NT2/D1 (cell line): ENCODE measurements at regions not wholly inside any gene's neighbourhood (a gene's known extent, or its start where the extent isn't known, plus 50 kb on each side); places are given as distances from the start of the nearest gene placed in this dataset.

Source experiments
- DNase-seq: peaks from one replicate; pipeline ENCODE4 v3.0.0-alpha.2; 2011; ENCODE audit warnings: low read depth, low spot score
- H3K27me3 ChIP-seq: 2 replicates; pipeline ENCODE4 v1.6.0; 2011; ENCODE audit warnings: mild to moderate bottlenecking; ENCODE audit not compliant: insufficient read length, insufficient read depth
- H3K36me3 ChIP-seq: 2 replicates; pipeline ENCODE4 v1.6.1; 2011; ENCODE audit warnings: mild to moderate bottlenecking, low read length, mixed read lengths; ENCODE audit not compliant: insufficient read depth, insufficient read length
- H3K4me1 ChIP-seq: 2 replicates; pipeline ENCODE4 v1.5.1; 2011; ENCODE audit not compliant: insufficient read depth, insufficient read length
- H3K4me3 ChIP-seq: 2 replicates; pipeline ENCODE4 v1.5.1; 2011; ENCODE audit warnings: low read depth; ENCODE audit not compliant: insufficient read length
- H3K9ac ChIP-seq: 2 replicates; pipeline ENCODE4 v1.6.0; 2011; ENCODE audit warnings: low read depth; ENCODE audit not compliant: insufficient read length
- H3K9me3 ChIP-seq: 2 replicates; pipeline ENCODE4 v1.5.1; 2011; ENCODE audit warnings: mild to moderate bottlenecking, low read length; ENCODE audit not compliant: insufficient read depth
- SUZ12 ChIP-seq: IDR thresholded peaks from 2 replicates; pipeline ENCODE4 v1.6.1; 2011; ENCODE audit not compliant: insufficient read length, insufficient read depth; ENCODE audit errors: extremely low read depth
- YY1 ChIP-seq: IDR thresholded peaks from 2 replicates; pipeline ENCODE4 v1.6.1; 2011; ENCODE audit not compliant: insufficient read length, insufficient read depth
- ZNF274 ChIP-seq: IDR thresholded peaks from 2 replicates; pipeline ENCODE4 v1.6.1; 2011; ENCODE audit warnings: mild to moderate bottlenecking, low read depth, low read length

DNA sequence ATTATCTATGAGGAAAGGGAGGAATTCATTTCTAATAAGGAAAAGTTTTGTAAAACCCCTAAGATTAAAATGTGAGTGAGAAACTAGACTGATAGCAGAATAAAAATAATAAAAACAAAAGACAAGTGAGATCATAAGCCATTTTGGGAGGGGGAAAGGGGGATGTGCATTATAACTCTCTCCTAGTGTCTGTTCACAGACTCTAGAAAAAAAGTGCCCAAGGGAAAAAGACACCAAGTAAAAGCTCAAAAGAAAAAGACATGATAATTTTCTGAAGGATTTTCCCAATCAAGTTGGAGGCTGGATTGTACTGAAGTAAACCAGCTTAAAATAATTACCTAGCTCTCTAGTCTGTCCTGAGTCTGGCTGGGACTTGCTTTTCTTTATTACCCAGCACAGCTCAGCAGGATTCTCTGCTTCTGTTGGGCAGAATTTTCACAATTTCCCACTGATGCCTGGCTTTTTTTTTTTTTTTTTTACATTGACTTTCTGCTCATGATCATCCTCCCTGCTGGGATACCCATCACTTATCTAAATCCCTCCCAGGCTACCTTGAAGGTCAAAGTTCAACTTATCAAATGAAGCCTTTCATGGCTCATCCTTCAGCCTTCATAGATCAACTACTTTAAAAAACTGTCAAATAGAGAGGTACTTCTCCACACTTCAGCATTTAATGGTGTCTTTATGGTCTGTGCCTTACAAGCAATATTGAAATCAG, 124.2 kb upstream of the KCNJ16 start:
- Histone ChIP-seq H3K9me3 (no peaks in the 10 kb centered on the region), H3K9ac (no peak overlapping the region), H3K4me1 (no peaks in the 10 kb centered on the region), H3K36me3 (no peaks in the 10 kb centered on the region), H3K27me3 (no peaks in the 10 kb centered on the region), H3K4me3 (no peak overlapping the region)
- DNase-seq, result no peak
- TF ChIP-seq SUZ12, result no peak
- no peak for TF ChIP-seq YY1
- no peak for TF ChIP-seq ZNF274

DNA sequence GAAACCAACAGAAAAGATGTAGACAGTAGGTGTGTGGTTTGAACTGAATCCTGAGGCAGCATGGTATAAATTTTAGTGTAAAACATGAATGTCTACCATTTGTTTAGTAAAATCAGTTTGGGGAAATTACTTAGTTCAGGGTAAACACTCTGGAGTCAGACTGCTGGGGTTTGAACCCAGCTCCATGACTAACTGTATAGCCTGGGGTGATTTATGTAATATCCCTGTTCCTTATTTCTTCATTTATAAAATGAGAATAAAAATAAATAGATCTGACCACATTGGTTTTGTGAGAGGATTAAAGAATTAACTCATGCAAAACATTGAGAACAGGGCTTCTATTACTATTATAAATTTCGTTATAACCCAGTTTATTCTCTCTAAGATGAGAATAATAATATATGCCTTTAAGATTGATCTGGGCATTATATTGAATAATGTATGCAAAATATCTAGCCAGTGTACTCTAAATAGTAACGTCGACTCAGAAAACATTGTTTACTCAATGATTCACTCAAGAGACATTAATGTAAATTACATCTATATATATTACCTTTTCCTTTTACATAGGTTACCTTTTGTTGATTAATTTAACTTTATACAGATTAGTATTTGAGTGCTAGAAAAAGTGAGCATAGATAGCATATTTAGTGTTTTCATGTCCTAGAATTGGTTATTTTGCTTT, 120.6 kb upstream of the KCNJ16 start:
- Histone ChIP-seq H3K9me3 (no peaks in the 10 kb centered on the region), H3K36me3 (no peaks in the 10 kb centered on the region), H3K27me3 (no peaks in the 10 kb centered on the region), H3K4me3 (no peak overlapping the region), H3K4me1 (no peaks in the 10 kb centered on the region), H3K9ac (no peak overlapping the region)
- TF ChIP-seq YY1 (no peak), ZNF274 (no peak), SUZ12 (no peak)
- no peak for DNase-seq

DNA sequence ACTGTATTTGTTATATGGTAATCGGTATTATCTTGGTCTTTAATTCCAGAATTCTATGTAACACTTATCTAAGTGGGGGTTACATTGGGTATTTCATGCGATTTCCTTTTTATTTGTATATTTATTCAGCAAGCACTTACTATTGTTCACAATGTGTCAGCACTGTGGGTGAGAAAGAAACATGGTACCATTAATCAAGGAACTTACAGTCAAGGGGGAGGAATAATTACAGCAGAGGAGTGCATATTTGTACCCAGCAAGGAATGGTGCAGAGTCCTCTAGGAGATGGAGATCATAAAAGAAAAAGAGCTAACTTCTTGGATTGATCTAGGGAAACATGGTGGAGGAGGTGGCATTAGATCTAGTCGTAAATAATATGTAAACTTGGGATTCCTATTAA, 117.0 kb upstream of the KCNJ16 start:
- TF ChIP-seq YY1 (no peak), SUZ12 (no peak), ZNF274 (no peak)
- H3K27me3 ChIP-seq, result no peaks in the 10 kb centered on the region
- no peak for DNase-seq
- H3K4me1 ChIP-seq, result no peaks in the 10 kb centered on the region
- H3K9me3 ChIP-seq, result no peaks in the 10 kb centered on the region
- no peak overlapping the region for H3K9ac ChIP-seq
- H3K36me3 ChIP-seq, result no peaks in the 10 kb centered on the region
- H3K4me3 ChIP-seq, result no peak overlapping the region

DNA sequence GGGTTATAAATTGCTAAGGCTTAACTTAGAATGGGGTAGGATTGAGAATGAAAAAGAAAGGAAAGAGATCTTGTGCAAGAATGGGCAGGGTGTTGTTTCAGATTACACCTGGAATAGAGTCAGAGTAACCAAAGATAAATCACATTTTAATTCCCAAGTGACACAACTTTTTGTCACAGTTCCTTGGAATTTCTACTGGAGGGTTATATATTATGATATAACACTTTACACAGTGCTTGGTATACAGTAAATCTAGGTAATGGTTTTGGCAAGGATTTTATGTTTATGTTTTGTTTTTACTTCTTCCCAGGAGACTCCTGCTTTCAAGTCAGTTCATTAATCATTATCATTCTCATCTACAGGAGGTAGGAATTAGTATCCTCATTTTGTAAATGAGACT, 115.7 kb upstream of the KCNJ16 start:
- H3K36me3 ChIP-seq, result no peaks in the 10 kb centered on the region
- H3K9me3 ChIP-seq, result no peaks in the 10 kb centered on the region
- TF ChIP-seq ZNF274 (no peak), YY1 (no peak), SUZ12 (no peak)
- no peak for DNase-seq
- H3K27me3 ChIP-seq, result no peaks in the 10 kb centered on the region
- H3K9ac ChIP-seq, result no peak overlapping the region
- H3K4me1 ChIP-seq, result no peaks in the 10 kb centered on the region
- H3K4me3 ChIP-seq, result no peak overlapping the region

DNA sequence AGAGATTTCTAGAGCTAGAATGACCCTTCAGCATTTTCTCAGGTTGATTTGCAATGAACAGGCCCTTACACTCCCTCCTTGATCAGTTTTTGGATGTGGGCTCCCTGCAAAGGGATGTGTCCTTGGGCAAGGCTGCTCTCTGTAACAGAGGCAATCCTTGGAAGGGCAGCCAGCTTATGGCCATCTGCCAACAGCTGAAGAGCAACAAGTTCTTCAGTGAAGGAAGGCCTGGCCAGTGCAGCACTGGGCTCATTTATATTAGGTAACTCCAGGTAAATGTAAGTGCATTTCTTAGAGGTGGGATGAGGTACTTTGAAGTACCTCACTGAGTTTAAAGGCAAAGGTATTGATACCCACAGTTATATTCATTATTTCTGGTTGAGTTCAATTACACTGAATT, 114.3 kb upstream of the KCNJ16 start:
- H3K9me3 ChIP-seq, result no peaks in the 10 kb centered on the region
- H3K27me3 ChIP-seq, result no peaks in the 10 kb centered on the region
- no peak overlapping the region for H3K4me3 ChIP-seq
- TF ChIP-seq YY1, result no peak
- TF ChIP-seq SUZ12, result no peak
- no peak for TF ChIP-seq ZNF274
- H3K4me1 ChIP-seq, result no peaks in the 10 kb centered on the region
- no peak for DNase-seq
- H3K36me3 ChIP-seq, result no peaks in the 10 kb centered on the region
- H3K9ac ChIP-seq, result no peak overlapping the region

DNA sequence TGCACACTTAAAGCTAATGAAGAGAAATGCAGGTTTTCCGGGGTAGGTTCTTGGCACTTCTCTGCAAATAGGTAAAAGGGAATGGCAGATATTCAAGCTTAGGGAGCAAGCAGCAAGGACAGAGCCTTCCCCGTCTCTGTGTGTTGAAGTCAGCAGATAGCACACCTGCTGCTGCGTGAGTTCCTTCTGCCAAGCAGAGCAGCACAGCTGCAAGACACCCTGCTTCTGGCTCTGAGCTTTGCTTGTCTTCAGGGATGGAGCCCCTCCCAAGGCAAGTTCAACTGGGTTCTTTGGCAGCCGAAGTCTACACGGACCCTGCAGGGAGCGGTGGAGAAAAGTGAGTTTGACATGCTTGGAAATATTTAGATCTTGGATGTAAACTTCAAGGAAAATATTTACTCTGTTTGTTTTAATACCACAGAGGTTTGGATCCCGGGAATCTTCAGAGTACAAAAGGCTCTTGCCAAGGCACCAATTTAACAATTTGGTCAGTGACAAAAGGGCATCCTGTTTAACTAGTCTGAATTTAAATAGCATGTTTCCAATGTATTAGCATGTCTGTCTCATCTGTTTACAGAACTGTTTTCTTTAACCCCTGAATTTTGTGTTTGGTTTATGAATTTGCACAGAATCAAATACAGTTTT, 113.4 kb upstream of the KCNJ16 start:
- H3K27me3 ChIP-seq, result no peaks in the 10 kb centered on the region
- H3K9ac ChIP-seq, result no peak overlapping the region
- DNase-seq, result peak; percentile 25
- no peak for TF ChIP-seq ZNF274
- no peak for TF ChIP-seq SUZ12
- TF ChIP-seq YY1, result no peak
- H3K36me3 ChIP-seq, result no peaks in the 10 kb centered on the region
- H3K4me1 ChIP-seq, result no peaks in the 10 kb centered on the region
- no peaks in the 10 kb centered on the region for H3K9me3 ChIP-seq
- no peak overlapping the region for H3K4me3 ChIP-seq

DNA sequence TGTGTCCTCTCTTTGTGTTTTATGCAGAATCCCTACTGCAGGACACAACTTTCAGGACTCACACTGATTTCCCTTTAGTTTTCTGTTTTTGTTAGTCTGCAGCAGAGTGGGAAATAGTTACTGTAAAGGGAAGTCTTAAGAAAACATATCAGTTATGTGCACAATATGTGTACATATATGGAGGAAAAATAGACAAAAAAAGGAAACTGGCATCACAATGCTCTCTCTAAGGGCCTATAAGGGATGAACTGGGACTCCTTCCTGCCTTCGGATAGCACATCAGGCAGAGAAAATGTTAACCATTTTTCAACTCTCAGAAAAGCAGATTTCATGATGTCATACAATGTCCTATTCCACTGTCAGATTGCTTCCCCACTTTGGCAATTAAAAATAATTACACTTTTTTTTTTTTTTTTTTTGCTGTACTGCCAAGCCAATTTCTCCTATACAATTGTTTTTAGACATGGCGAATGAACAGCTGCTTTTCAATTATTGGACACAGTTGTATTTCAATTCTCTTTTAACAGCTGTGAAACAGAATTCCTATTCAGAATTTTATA, 112.5 kb upstream of the KCNJ16 start:
- no peak overlapping the region for H3K4me3 ChIP-seq

More for the DNA sequence above, 112.5 kb upstream of the KCNJ16 start:
- no peak overlapping the region for H3K9ac ChIP-seq
- H3K9me3 ChIP-seq, result no peaks in the 10 kb centered on the region
- no peaks in the 10 kb centered on the region for H3K36me3 ChIP-seq
- H3K27me3 ChIP-seq, result no peaks in the 10 kb centered on the region
- DNase-seq, result no peak
- no peaks in the 10 kb centered on the region for H3K4me1 ChIP-seq
- TF ChIP-seq SUZ12 (no peak), ZNF274 (no peak), YY1 (no peak)
